WTC11 (cell line): ENCODE measurements at regions not wholly inside any gene's neighbourhood (a gene's known extent, or its start where the extent isn't known, plus 50 kb on each side); places are given as distances from the start of the nearest gene placed in this dataset.

Source experiments
- ATAC-seq: fragments of 200-7000 bp; cut with Tn5 transposase; 2 replicates; pipeline ENCODE4 v1.10.0; 2021; ENCODE audit warnings: mild to moderate bottlenecking, moderate library complexity
- CTCF ChIA-PET: fragments of 300-600 bp; sonication (Branson Sonifier 250); formaldehyde crosslinking; loops from one replicate; lab custom pipeline; 2021; ENCODE audit warnings: antibody characterized with exemption; lab: Charles Lee
- POLR2A ChIA-PET: fragments of 350-600 bp; sonication (Branson Sonifier 250); formaldehyde crosslinking; loops from one replicate; lab custom pipeline; 2021; ENCODE audit warnings: antibody characterized with exemption; lab: Charles Lee
- DNase-seq: peaks from one replicate; pipeline ENCODE4 v3.0.0; 2021; ENCODE audit warnings: low spot score
- H3K27ac Mint-ChIP-seq: 2 replicates; pipeline ENCODE4 v1.8.0; 2021; ENCODE audit warnings: mixed read lengths
- H3K27me3 Mint-ChIP-seq: 2 replicates; pipeline ENCODE4 v1.8.0; 2021; ENCODE audit warnings: low read depth, mild to moderate bottlenecking, moderate library complexity, mixed read lengths
- H3K36me3 Mint-ChIP-seq: 2 replicates; pipeline ENCODE4 v1.8.0; 2021; ENCODE audit warnings: mixed read lengths
- H3K4me1 Mint-ChIP-seq: 2 replicates; pipeline ENCODE4 v1.8.0; 2022; ENCODE audit warnings: mixed read lengths
- H3K4me3 Mint-ChIP-seq: 2 replicates; pipeline ENCODE4 v1.8.0; 2021; ENCODE audit warnings: mild to moderate bottlenecking, moderate library complexity, mixed read lengths
- H3K9me3 Mint-ChIP-seq: 2 replicates; pipeline ENCODE4 v1.8.0; 2021; ENCODE audit warnings: mixed read lengths
- EMX1 ChIP-seq: fragments of 250-450 bp; sonication (Bioruptor Pico); IDR thresholded peaks from 2 replicates; pipeline ENCODE4 v1.8.0; 2021; ENCODE audit warnings: mild to moderate bottlenecking
- FOXJ3 ChIP-seq: sonication (generic); formaldehyde crosslinking; IDR thresholded peaks from 2 replicates; pipeline ENCODE4 v1.9.0; 2021; ENCODE audit warnings: missing genetic modification reagents, mild to moderate bottlenecking, borderline replicate concordance
- GABPB1 ChIP-seq: sonication (generic); formaldehyde crosslinking; IDR thresholded peaks from 2 replicates; pipeline ENCODE4 v1.8.1; 2023; ENCODE audit warnings: mild to moderate bottlenecking, missing genetic modification reagents
- HMGXB4 ChIP-seq: sonication (generic); formaldehyde crosslinking; IDR thresholded peaks from 2 replicates; pipeline ENCODE4 v1.8.1; 2023; ENCODE audit warnings: mild to moderate bottlenecking, moderate library complexity, missing genetic modification reagents
- JUN ChIP-seq: sonication (generic); formaldehyde crosslinking; IDR thresholded peaks from 2 replicates; pipeline ENCODE4 v1.8.0; 2023; ENCODE audit warnings: mild to moderate bottlenecking, missing genetic modification reagents
- KAT7 ChIP-seq: sonication (generic); formaldehyde crosslinking; IDR thresholded peaks from 2 replicates; pipeline ENCODE4 v1.8.1; 2023; ENCODE audit warnings: missing genetic modification reagents, mild to moderate bottlenecking, borderline replicate concordance
- NFE2L1 ChIP-seq: sonication (generic); formaldehyde crosslinking; IDR thresholded peaks from 2 replicates; pipeline ENCODE4 v1.8.1; 2023; ENCODE audit warnings: missing genetic modification reagents
- SOX15 ChIP-seq: fragments of 250-450 bp; sonication (Bioruptor Pico); IDR thresholded peaks from 2 replicates; pipeline ENCODE4 v1.9.0; 2021; ENCODE audit warnings: mild to moderate bottlenecking
- TP53 ChIP-seq: sonication (generic); formaldehyde crosslinking; IDR thresholded peaks from 2 replicates; pipeline ENCODE4 v1.8.1; 2023; ENCODE audit warnings: mild to moderate bottlenecking, missing genetic modification reagents
- ZNF121 ChIP-seq: sonication (generic); formaldehyde crosslinking; IDR thresholded peaks from 2 replicates; pipeline ENCODE4 v1.8.0; 2023; ENCODE audit warnings: missing genetic modification reagents
- TF ChIP-seq, protein P1 (sequence below): sonication (generic); formaldehyde crosslinking; IDR thresholded peaks from 2 replicates; pipeline ENCODE4 v1.8.0; 2023; ENCODE audit warnings: mild to moderate bottlenecking, missing genetic modification reagents
- TF ChIP-seq, protein P2 (sequence below): fragments of 200-600 bp; IDR thresholded peaks from 2 replicates; pipeline ENCODE4 v1.8.0; 2022; ENCODE audit warnings: antibody characterized with exemption
- TF ChIP-seq, protein P3 (sequence below): sonication (generic); formaldehyde crosslinking; IDR thresholded peaks from 2 replicates; pipeline ENCODE4 v1.8.1; 2023; ENCODE audit warnings: mild to moderate bottlenecking, missing genetic modification reagents
- TF ChIP-seq, protein P4 (sequence below): sonication (generic); formaldehyde crosslinking; IDR thresholded peaks from 2 replicates; pipeline ENCODE4 v1.8.1; 2022; ENCODE audit warnings: mild to moderate bottlenecking, moderate library complexity, missing genetic modification reagents

DNA sequence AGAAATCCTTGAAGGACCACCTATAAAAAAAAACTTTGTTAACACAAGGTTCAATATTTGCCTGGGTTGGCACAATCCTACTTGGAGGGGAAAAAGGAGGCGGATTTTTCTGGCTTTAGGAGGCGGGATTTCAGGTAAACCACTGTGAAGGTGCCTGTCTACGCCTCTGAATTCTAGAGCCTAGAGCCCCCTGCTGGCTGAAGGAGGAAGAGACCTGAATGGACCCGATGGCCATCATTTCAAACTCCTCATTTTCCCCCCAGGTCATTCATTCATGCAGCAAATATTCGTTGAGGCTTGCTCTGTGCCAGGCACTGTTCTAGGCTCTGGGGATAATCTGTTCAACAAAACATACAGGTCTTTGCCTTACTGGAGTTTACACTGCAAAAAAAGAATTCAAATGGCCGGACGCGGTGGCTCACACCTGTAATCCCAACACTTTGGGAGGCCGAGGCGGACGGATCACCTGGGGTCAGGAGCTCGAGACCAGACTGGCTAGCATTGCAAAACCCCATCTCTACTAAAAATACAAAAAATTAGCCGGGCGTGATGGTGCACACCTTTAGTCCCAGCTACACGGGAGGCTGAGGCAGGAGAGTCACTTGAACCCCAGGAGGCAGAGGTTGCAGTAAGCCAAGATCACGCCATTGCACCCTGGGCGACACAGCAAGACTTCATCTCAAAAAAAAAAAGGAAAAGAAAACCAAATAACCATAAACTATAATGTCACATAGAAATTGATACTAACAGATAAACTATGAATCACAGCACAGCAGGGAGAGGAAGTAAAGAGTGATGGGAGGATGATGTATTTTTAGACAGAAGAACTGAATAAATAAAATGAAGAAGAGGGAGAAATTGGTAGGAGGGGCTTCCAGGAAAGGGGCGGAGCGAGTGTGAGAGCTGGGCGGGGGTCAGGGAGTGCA lies 90.1 kb upstream of the NFE2L3 start:
- ChIA-PET POLR2A (no interaction called here), CTCF (interaction anchor here (0.6 to 1.7 kb wide), 4 partner anchors 29 to 169 kb away, joined by 3 to 9 read pairs (median 6); no protein-coding TSS in a partner anchor)
- peaks cover 10% of the 10 kb centered on the region for H3K4me1 Mint-ChIP-seq
- H3K27ac Mint-ChIP-seq, result no peak overlapping the region
- H3K9me3 Mint-ChIP-seq, result no peaks in the 10 kb centered on the region
- peak; percentile 96 for ATAC-seq
- no peaks in the 10 kb centered on the region; the same call in 1 of the 2 replicates for H3K27me3 Mint-ChIP-seq
- no peaks in the 10 kb centered on the region for H3K36me3 Mint-ChIP-seq
- TF ChIP-seq, protein P1, sequence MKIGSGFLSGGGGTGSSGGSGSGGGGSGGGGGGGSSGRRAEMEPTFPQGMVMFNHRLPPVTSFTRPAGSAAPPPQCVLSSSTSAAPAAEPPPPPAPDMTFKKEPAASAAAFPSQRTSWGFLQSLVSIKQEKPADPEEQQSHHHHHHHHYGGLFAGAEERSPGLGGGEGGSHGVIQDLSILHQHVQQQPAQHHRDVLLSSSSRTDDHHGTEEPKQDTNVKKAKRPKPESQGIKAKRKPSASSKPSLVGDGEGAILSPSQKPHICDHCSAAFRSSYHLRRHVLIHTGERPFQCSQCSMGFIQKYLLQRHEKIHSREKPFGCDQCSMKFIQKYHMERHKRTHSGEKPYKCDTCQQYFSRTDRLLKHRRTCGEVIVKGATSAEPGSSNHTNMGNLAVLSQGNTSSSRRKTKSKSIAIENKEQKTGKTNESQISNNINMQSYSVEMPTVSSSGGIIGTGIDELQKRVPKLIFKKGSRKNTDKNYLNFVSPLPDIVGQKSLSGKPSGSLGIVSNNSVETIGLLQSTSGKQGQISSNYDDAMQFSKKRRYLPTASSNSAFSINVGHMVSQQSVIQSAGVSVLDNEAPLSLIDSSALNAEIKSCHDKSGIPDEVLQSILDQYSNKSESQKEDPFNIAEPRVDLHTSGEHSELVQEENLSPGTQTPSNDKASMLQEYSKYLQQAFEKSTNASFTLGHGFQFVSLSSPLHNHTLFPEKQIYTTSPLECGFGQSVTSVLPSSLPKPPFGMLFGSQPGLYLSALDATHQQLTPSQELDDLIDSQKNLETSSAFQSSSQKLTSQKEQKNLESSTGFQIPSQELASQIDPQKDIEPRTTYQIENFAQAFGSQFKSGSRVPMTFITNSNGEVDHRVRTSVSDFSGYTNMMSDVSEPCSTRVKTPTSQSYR (CRISPR knock-in tag), result no peak
- TF ChIP-seq, protein P2, sequence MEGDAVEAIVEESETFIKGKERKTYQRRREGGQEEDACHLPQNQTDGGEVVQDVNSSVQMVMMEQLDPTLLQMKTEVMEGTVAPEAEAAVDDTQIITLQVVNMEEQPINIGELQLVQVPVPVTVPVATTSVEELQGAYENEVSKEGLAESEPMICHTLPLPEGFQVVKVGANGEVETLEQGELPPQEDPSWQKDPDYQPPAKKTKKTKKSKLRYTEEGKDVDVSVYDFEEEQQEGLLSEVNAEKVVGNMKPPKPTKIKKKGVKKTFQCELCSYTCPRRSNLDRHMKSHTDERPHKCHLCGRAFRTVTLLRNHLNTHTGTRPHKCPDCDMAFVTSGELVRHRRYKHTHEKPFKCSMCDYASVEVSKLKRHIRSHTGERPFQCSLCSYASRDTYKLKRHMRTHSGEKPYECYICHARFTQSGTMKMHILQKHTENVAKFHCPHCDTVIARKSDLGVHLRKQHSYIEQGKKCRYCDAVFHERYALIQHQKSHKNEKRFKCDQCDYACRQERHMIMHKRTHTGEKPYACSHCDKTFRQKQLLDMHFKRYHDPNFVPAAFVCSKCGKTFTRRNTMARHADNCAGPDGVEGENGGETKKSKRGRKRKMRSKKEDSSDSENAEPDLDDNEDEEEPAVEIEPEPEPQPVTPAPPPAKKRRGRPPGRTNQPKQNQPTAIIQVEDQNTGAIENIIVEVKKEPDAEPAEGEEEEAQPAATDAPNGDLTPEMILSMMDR, result peak; percentile 78
- TF ChIP-seq FOXJ3 (CRISPR knock-in tag), result no peak
- DNase-seq, result peak; percentile 88
- H3K4me3 Mint-ChIP-seq, result no peak overlapping the region

- ATAC-seq (no peak), DNase-seq (no peak)
- Mint-ChIP-seq H3K27ac (no peak overlapping the region), H3K4me1 (peaks cover 9% of the 10 kb centered on the region), H3K27me3 (no peaks in the 10 kb centered on the region; the same call in 1 of the 2 replicates), H3K9me3 (no peaks in the 10 kb centered on the region), H3K4me3 (no peak overlapping the region), H3K36me3 (no peaks in the 10 kb centered on the region)
- POLR2A ChIA-PET, result no interaction called here
- CTCF ChIA-PET, result no interaction called here
- no peak for TF ChIP-seq EMX1 (CRISPR knock-in tag)
Measured at GRCh38 chr7:26065652-26066051, 86.3 kb upstream of the NFE2L3 start.

DNA sequence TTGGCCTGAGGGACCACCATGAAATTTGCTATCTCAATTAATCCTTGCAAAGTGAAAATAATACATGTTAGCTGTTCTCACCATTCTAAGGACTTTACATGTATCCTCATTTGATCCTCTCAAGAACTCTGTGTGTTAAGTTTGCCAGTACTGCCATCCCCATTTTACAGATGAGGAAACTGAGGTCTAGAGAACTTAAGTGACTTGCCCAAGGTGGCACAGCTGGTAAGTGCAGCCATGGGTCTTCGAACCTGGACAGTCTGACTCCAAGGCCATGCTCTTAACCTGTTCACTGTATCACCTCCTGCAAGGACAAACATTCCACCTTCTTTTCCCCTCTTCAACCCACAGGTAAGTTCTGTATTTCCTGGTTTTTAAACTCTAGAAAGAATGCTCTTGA lies 85.3 kb upstream of the NFE2L3 start:
- no peak overlapping the region for H3K27ac Mint-ChIP-seq
- POLR2A ChIA-PET, result no interaction called here
- no peaks in the 10 kb centered on the region for H3K4me1 Mint-ChIP-seq
- CTCF ChIA-PET, result no interaction called here
- no peaks in the 10 kb centered on the region; the same call in 1 of the 2 replicates for H3K27me3 Mint-ChIP-seq
- TF ChIP-seq, protein P1 (CRISPR knock-in tag), result no peak
- TF ChIP-seq SOX15 (CRISPR knock-in tag) (no peak), GABPB1 (CRISPR knock-in tag) (no peak), JUN (no peak), HMGXB4 (CRISPR knock-in tag) (no peak), TP53 (CRISPR knock-in tag) (no peak), NFE2L1 (no peak), KAT7 (CRISPR knock-in tag) (no peak), ZNF121 (CRISPR knock-in tag) (no peak)
- TF ChIP-seq, protein P3, sequence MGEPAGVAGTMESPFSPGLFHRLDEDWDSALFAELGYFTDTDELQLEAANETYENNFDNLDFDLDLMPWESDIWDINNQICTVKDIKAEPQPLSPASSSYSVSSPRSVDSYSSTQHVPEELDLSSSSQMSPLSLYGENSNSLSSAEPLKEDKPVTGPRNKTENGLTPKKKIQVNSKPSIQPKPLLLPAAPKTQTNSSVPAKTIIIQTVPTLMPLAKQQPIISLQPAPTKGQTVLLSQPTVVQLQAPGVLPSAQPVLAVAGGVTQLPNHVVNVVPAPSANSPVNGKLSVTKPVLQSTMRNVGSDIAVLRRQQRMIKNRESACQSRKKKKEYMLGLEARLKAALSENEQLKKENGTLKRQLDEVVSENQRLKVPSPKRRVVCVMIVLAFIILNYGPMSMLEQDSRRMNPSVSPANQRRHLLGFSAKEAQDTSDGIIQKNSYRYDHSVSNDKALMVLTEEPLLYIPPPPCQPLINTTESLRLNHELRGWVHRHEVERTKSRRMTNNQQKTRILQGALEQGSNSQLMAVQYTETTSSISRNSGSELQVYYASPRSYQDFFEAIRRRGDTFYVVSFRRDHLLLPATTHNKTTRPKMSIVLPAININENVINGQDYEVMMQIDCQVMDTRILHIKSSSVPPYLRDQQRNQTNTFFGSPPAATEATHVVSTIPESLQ (CRISPR knock-in tag), result no peak
- TF ChIP-seq, protein P2, result no peak
- TF ChIP-seq, protein P4, sequence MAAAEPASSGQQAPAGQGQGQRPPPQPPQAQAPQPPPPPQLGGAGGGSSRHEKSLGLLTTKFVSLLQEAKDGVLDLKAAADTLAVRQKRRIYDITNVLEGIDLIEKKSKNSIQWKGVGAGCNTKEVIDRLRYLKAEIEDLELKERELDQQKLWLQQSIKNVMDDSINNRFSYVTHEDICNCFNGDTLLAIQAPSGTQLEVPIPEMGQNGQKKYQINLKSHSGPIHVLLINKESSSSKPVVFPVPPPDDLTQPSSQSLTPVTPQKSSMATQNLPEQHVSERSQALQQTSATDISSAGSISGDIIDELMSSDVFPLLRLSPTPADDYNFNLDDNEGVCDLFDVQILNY (CRISPR knock-in tag), result no peak
- TF ChIP-seq, all 79 proteins: peak for 0
- Mint-ChIP-seq H3K9me3 (no peaks in the 10 kb centered on the region), H3K36me3 (no peaks in the 10 kb centered on the region), H3K4me3 (no peak overlapping the region)
- no peak for DNase-seq
- ATAC-seq, result no peak
